WTC11 (cell line): ENCODE measurements at regions not wholly inside any gene's neighbourhood (a gene's known extent, or its start where the extent isn't known, plus 50 kb on each side); places are given as distances from the start of the nearest gene placed in this dataset.

Experiments
- ATAC-seq: fragments of 200-7000 bp; cut with Tn5 transposase; 2 replicates; pipeline ENCODE4 v1.10.0; 2021; ENCODE audit warnings: mild to moderate bottlenecking, moderate library complexity
- CTCF ChIA-PET: fragments of 300-600 bp; sonication (Branson Sonifier 250); formaldehyde crosslinking; loops from one replicate; lab custom pipeline; 2021; ENCODE audit warnings: antibody characterized with exemption; lab: Charles Lee
- POLR2A ChIA-PET: fragments of 350-600 bp; sonication (Branson Sonifier 250); formaldehyde crosslinking; loops from one replicate; lab custom pipeline; 2021; ENCODE audit warnings: antibody characterized with exemption; lab: Charles Lee
- DNase-seq: peaks from one replicate; pipeline ENCODE4 v3.0.0; 2021; ENCODE audit warnings: low spot score
- H3K27ac Mint-ChIP-seq: 2 replicates; pipeline ENCODE4 v1.8.0; 2021; ENCODE audit warnings: mixed read lengths
- H3K27me3 Mint-ChIP-seq: 2 replicates; pipeline ENCODE4 v1.8.0; 2021; ENCODE audit warnings: low read depth, mild to moderate bottlenecking, moderate library complexity, mixed read lengths
- H3K36me3 Mint-ChIP-seq: 2 replicates; pipeline ENCODE4 v1.8.0; 2021; ENCODE audit warnings: mixed read lengths
- H3K4me1 Mint-ChIP-seq: 2 replicates; pipeline ENCODE4 v1.8.0; 2022; ENCODE audit warnings: mixed read lengths
- H3K4me3 Mint-ChIP-seq: 2 replicates; pipeline ENCODE4 v1.8.0; 2021; ENCODE audit warnings: mild to moderate bottlenecking, moderate library complexity, mixed read lengths
- H3K9me3 Mint-ChIP-seq: 2 replicates; pipeline ENCODE4 v1.8.0; 2021; ENCODE audit warnings: mixed read lengths
- EMX1 ChIP-seq: fragments of 250-450 bp; sonication (Bioruptor Pico); IDR thresholded peaks from 2 replicates; pipeline ENCODE4 v1.8.0; 2021; ENCODE audit warnings: mild to moderate bottlenecking
- GRHL2 ChIP-seq: fragments of 250-450 bp; sonication (Bioruptor Pico); IDR thresholded peaks from 2 replicates; pipeline ENCODE4 v1.8.0; 2022; ENCODE audit warnings: mild to moderate bottlenecking, moderate library complexity; ENCODE audit not compliant: insufficient replicate concordance, severe bottlenecking
- KAT7 ChIP-seq: sonication (generic); formaldehyde crosslinking; IDR thresholded peaks from 2 replicates; pipeline ENCODE4 v1.8.1; 2023; ENCODE audit warnings: missing genetic modification reagents, mild to moderate bottlenecking, borderline replicate concordance
- NFYB ChIP-seq: sonication (generic); formaldehyde crosslinking; conservative IDR thresholded peaks from 2 replicates; pipeline ENCODE4 v1.8.0; 2022; ENCODE audit warnings: low read depth, missing genetic modification reagents
- TCF7 ChIP-seq: sonication (generic); formaldehyde crosslinking; IDR thresholded peaks from 2 replicates; pipeline ENCODE4 v1.8.0; 2022; ENCODE audit warnings: mild to moderate bottlenecking, low read depth, missing genetic modification reagents, moderate library complexity
- TEAD4 ChIP-seq: sonication (generic); formaldehyde crosslinking; IDR thresholded peaks from 2 replicates; pipeline ENCODE4 v1.8.0; 2022; ENCODE audit warnings: mild to moderate bottlenecking, missing genetic modification reagents
- ZNF219 ChIP-seq: sonication (generic); formaldehyde crosslinking; IDR thresholded peaks from 2 replicates; pipeline ENCODE4 v1.8.0; 2023; ENCODE audit warnings: missing genetic modification reagents, mild to moderate bottlenecking, borderline replicate concordance
- ZNF232 ChIP-seq: sonication (generic); formaldehyde crosslinking; IDR thresholded peaks from 2 replicates; pipeline ENCODE4 v1.8.0; 2022; ENCODE audit warnings: mild to moderate bottlenecking, missing genetic modification reagents
- TF ChIP-seq, protein P1 (sequence below): sonication (generic); formaldehyde crosslinking; IDR thresholded peaks from 2 replicates; pipeline ENCODE4 v1.8.1; 2022; ENCODE audit warnings: low read depth, mild to moderate bottlenecking, moderate library complexity, missing genetic modification reagents, borderline replicate concordance
- TF ChIP-seq, protein P2 (sequence below): fragments of 200-600 bp; IDR thresholded peaks from 2 replicates; pipeline ENCODE4 v1.8.0; 2022; ENCODE audit warnings: antibody characterized with exemption
- TF ChIP-seq, protein P3 (sequence below): sonication (generic); formaldehyde crosslinking; conservative IDR thresholded peaks from 2 replicates; pipeline ENCODE4 v1.8.1; 2022; ENCODE audit warnings: mild to moderate bottlenecking, missing genetic modification reagents
- TF ChIP-seq, protein P4 (sequence below): fragments of 250-450 bp; sonication (Bioruptor Pico); IDR thresholded peaks from 2 replicates; pipeline ENCODE4 v1.8.0; 2021; ENCODE audit warnings: mild to moderate bottlenecking
- TF ChIP-seq, protein P5 (sequence below): fragments of 250-450 bp; sonication (Bioruptor Pico); IDR thresholded peaks from 2 replicates; pipeline ENCODE4 v1.9.0; 2021; ENCODE audit warnings: moderate library complexity, mild to moderate bottlenecking, inconsistent platforms, borderline replicate concordance
- TF ChIP-seq, protein P6 (sequence below): sonication (generic); formaldehyde crosslinking; IDR thresholded peaks from 2 replicates; pipeline ENCODE4 v1.8.0; 2023; ENCODE audit warnings: missing genetic modification reagents, mild to moderate bottlenecking, borderline replicate concordance
- TF ChIP-seq, protein P7 (sequence below): sonication (generic); formaldehyde crosslinking; IDR thresholded peaks from 2 replicates; pipeline ENCODE4 v1.8.1; 2023; ENCODE audit warnings: mild to moderate bottlenecking, missing genetic modification reagents
- TF ChIP-seq, protein P8 (sequence below): sonication (generic); formaldehyde crosslinking; IDR thresholded peaks from 2 replicates; pipeline ENCODE4 v1.8.1; 2022; ENCODE audit warnings: mild to moderate bottlenecking, moderate library complexity, missing genetic modification reagents
- TF ChIP-seq, protein P9 (sequence below): fragments of 250-450 bp; sonication (Bioruptor Pico); IDR thresholded peaks from 2 replicates; pipeline ENCODE4 v2.1.2; 2022; ENCODE audit warnings: mild to moderate bottlenecking, moderate library complexity
- TF ChIP-seq, protein P10 (sequence below): sonication (generic); formaldehyde crosslinking; IDR thresholded peaks from 2 replicates; pipeline ENCODE4 v1.8.1; 2023; ENCODE audit warnings: mild to moderate bottlenecking, missing genetic modification reagents, borderline replicate concordance

DNA sequence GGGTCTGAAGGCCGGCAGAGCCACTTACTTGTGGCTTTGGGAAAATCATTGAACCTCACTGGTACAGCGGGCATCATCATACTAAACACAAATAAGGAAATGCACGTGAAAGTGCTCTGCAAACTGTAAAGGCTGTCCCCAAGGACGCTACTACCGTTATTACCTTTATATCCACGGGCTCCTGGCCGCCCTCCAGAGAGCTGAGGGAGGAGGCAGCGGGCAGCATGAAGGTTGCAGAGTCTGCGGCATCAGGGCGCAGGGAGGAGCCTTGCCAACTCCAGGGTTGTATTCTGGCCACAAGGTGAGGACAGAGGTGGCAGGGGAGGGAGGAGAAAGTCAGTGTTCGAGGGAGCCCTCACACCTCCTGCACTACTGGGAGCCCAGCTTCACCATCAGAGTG is 68.3 kb upstream of the GCSH start:
- peaks cover 4% of the 10 kb centered on the region for H3K9me3 Mint-ChIP-seq
- CTCF ChIA-PET = interaction anchor here (1.0 kb wide), 1 partner anchor 23 kb away, joined by 4 read pairs; no protein-coding TSS in a partner anchor
- POLR2A ChIA-PET = no interaction called here

More for the DNA sequence above, 68.3 kb upstream of the GCSH start:
- H3K27ac Mint-ChIP-seq = no peak overlapping the region
- TF ChIP-seq, protein P1, sequence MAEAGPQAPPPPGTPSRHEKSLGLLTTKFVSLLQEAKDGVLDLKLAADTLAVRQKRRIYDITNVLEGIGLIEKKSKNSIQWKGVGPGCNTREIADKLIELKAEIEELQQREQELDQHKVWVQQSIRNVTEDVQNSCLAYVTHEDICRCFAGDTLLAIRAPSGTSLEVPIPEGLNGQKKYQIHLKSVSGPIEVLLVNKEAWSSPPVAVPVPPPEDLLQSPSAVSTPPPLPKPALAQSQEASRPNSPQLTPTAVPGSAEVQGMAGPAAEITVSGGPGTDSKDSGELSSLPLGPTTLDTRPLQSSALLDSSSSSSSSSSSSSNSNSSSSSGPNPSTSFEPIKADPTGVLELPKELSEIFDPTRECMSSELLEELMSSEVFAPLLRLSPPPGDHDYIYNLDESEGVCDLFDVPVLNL = no peak
- TF ChIP-seq, protein P2, sequence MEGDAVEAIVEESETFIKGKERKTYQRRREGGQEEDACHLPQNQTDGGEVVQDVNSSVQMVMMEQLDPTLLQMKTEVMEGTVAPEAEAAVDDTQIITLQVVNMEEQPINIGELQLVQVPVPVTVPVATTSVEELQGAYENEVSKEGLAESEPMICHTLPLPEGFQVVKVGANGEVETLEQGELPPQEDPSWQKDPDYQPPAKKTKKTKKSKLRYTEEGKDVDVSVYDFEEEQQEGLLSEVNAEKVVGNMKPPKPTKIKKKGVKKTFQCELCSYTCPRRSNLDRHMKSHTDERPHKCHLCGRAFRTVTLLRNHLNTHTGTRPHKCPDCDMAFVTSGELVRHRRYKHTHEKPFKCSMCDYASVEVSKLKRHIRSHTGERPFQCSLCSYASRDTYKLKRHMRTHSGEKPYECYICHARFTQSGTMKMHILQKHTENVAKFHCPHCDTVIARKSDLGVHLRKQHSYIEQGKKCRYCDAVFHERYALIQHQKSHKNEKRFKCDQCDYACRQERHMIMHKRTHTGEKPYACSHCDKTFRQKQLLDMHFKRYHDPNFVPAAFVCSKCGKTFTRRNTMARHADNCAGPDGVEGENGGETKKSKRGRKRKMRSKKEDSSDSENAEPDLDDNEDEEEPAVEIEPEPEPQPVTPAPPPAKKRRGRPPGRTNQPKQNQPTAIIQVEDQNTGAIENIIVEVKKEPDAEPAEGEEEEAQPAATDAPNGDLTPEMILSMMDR = no peak
- TF ChIP-seq, protein P3, sequence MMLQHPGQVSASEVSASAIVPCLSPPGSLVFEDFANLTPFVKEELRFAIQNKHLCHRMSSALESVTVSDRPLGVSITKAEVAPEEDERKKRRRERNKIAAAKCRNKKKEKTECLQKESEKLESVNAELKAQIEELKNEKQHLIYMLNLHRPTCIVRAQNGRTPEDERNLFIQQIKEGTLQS (CRISPR knock-in tag) = no peak
- TF ChIP-seq, protein P4, sequence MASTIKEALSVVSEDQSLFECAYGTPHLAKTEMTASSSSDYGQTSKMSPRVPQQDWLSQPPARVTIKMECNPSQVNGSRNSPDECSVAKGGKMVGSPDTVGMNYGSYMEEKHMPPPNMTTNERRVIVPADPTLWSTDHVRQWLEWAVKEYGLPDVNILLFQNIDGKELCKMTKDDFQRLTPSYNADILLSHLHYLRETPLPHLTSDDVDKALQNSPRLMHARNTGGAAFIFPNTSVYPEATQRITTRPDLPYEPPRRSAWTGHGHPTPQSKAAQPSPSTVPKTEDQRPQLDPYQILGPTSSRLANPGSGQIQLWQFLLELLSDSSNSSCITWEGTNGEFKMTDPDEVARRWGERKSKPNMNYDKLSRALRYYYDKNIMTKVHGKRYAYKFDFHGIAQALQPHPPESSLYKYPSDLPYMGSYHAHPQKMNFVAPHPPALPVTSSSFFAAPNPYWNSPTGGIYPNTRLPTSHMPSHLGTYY = no peak
- TF ChIP-seq, protein P5, sequence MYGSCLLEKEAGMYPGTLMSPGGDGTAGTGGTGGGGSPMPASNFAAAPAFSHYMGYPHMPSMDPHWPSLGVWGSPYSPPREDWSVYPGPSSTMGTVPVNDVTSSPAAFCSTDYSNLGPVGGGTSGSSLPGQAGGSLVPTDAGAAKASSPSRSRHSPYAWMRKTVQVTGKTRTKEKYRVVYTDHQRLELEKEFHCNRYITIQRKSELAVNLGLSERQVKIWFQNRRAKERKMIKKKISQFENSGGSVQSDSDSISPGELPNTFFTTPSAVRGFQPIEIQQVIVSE (CRISPR knock-in tag) = no peak
- TF ChIP-seq NFYB (no peak), ZNF232 (CRISPR knock-in tag) (no peak), EMX1 (CRISPR knock-in tag) (no peak), TCF7 (CRISPR knock-in tag) (no peak), ZNF219 (CRISPR knock-in tag) (no peak), TEAD4 (CRISPR knock-in tag) (no peak), GRHL2 (no peak), KAT7 (CRISPR knock-in tag) (no peak)
- TF ChIP-seq, protein P6, sequence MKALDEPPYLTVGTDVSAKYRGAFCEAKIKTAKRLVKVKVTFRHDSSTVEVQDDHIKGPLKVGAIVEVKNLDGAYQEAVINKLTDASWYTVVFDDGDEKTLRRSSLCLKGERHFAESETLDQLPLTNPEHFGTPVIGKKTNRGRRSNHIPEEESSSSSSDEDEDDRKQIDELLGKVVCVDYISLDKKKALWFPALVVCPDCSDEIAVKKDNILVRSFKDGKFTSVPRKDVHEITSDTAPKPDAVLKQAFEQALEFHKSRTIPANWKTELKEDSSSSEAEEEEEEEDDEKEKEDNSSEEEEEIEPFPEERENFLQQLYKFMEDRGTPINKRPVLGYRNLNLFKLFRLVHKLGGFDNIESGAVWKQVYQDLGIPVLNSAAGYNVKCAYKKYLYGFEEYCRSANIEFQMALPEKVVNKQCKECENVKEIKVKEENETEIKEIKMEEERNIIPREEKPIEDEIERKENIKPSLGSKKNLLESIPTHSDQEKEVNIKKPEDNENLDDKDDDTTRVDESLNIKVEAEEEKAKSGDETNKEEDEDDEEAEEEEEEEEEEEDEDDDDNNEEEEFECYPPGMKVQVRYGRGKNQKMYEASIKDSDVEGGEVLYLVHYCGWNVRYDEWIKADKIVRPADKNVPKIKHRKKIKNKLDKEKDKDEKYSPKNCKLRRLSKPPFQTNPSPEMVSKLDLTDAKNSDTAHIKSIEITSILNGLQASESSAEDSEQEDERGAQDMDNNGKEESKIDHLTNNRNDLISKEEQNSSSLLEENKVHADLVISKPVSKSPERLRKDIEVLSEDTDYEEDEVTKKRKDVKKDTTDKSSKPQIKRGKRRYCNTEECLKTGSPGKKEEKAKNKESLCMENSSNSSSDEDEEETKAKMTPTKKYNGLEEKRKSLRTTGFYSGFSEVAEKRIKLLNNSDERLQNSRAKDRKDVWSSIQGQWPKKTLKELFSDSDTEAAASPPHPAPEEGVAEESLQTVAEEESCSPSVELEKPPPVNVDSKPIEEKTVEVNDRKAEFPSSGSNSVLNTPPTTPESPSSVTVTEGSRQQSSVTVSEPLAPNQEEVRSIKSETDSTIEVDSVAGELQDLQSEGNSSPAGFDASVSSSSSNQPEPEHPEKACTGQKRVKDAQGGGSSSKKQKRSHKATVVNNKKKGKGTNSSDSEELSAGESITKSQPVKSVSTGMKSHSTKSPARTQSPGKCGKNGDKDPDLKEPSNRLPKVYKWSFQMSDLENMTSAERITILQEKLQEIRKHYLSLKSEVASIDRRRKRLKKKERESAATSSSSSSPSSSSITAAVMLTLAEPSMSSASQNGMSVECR = no peak
- TF ChIP-seq, protein P7, sequence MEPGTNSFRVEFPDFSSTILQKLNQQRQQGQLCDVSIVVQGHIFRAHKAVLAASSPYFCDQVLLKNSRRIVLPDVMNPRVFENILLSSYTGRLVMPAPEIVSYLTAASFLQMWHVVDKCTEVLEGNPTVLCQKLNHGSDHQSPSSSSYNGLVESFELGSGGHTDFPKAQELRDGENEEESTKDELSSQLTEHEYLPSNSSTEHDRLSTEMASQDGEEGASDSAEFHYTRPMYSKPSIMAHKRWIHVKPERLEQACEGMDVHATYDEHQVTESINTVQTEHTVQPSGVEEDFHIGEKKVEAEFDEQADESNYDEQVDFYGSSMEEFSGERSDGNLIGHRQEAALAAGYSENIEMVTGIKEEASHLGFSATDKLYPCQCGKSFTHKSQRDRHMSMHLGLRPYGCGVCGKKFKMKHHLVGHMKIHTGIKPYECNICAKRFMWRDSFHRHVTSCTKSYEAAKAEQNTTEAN (CRISPR knock-in tag) = no peak
- TF ChIP-seq, protein P8, sequence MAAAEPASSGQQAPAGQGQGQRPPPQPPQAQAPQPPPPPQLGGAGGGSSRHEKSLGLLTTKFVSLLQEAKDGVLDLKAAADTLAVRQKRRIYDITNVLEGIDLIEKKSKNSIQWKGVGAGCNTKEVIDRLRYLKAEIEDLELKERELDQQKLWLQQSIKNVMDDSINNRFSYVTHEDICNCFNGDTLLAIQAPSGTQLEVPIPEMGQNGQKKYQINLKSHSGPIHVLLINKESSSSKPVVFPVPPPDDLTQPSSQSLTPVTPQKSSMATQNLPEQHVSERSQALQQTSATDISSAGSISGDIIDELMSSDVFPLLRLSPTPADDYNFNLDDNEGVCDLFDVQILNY (CRISPR knock-in tag) = no peak
- TF ChIP-seq, protein P9, sequence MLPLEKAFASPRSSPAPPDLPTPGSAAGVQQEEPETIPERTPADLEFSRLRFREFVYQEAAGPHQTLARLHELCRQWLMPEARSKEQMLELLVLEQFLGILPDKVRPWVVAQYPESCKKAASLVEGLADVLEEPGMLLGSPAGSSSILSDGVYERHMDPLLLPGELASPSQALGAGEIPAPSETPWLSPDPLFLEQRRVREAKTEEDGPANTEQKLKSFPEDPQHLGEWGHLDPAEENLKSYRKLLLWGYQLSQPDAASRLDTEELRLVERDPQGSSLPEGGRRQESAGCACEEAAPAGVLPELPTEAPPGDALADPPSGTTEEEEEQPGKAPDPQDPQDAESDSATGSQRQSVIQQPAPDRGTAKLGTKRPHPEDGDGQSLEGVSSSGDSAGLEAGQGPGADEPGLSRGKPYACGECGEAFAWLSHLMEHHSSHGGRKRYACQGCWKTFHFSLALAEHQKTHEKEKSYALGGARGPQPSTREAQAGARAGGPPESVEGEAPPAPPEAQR (CRISPR knock-in tag) = no peak
- TF ChIP-seq, protein P10, sequence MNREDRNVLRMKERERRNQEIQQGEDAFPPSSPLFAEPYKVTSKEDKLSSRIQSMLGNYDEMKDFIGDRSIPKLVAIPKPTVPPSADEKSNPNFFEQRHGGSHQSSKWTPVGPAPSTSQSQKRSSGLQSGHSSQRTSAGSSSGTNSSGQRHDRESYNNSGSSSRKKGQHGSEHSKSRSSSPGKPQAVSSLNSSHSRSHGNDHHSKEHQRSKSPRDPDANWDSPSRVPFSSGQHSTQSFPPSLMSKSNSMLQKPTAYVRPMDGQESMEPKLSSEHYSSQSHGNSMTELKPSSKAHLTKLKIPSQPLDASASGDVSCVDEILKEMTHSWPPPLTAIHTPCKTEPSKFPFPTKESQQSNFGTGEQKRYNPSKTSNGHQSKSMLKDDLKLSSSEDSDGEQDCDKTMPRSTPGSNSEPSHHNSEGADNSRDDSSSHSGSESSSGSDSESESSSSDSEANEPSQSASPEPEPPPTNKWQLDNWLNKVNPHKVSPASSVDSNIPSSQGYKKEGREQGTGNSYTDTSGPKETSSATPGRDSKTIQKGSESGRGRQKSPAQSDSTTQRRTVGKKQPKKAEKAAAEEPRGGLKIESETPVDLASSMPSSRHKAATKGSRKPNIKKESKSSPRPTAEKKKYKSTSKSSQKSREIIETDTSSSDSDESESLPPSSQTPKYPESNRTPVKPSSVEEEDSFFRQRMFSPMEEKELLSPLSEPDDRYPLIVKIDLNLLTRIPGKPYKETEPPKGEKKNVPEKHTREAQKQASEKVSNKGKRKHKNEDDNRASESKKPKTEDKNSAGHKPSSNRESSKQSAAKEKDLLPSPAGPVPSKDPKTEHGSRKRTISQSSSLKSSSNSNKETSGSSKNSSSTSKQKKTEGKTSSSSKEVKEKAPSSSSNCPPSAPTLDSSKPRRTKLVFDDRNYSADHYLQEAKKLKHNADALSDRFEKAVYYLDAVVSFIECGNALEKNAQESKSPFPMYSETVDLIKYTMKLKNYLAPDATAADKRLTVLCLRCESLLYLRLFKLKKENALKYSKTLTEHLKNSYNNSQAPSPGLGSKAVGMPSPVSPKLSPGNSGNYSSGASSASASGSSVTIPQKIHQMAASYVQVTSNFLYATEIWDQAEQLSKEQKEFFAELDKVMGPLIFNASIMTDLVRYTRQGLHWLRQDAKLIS (CRISPR knock-in tag) = no peak
- TF ChIP-seq, all 79 proteins: peak for 0
- Mint-ChIP-seq H3K36me3 (peaks cover 4% of the 10 kb centered on the region; the same call in 1 of the 2 replicates), H3K4me1 (no peaks in the 10 kb centered on the region), H3K4me3 (no peak overlapping the region), H3K27me3 (no peaks in the 10 kb centered on the region)
- no peak for ATAC-seq
- no peak for DNase-seq
